ENCODE measurements at regions not wholly inside any gene's neighbourhood (a gene's known extent, or its start where the extent isn't known, plus 50 kb on each side); places are given as distances from the start of the nearest gene placed in this dataset.
"Not testable (repeated sequence)": the region's sequence is repeated elsewhere in the genome, so short reads cannot be mapped to it uniquely, and the experiment has no call there.

DNA sequence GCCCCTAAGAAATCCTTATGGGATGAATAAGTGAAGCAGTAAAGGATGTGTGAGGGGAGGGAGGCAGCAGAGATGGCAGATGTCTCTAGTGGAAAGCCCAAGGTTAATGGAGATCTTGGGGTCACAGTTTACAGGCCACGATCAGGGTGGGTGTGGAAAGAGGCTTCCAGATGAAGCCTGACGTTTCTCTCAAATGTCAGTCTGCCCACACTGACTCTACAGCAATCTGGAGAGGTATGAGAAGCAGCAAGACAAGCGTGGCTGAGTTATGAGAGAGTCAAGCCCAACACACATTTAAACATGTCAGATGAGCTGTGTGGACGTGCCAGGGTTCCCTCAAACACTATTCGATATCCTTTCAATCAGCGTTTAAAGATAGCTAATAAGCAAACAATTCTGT, 308.2 kb downstream of the BCL2L11 start:
- H3K9me3 ChIP-seq; H3K4me1 ChIP-seq; H3K36me3 ChIP-seq; intact Hi-C loops (cut with DNase I); H3K27ac ChIP-seq; H3K27me3 ChIP-seq; DNase-seq; H3K4me3 ChIP-seq: not testable (repeated sequence)
- WGBS, 2 donors = 78 to 85% methylated on average over 6 of the region's 6 CpGs

DNA sequence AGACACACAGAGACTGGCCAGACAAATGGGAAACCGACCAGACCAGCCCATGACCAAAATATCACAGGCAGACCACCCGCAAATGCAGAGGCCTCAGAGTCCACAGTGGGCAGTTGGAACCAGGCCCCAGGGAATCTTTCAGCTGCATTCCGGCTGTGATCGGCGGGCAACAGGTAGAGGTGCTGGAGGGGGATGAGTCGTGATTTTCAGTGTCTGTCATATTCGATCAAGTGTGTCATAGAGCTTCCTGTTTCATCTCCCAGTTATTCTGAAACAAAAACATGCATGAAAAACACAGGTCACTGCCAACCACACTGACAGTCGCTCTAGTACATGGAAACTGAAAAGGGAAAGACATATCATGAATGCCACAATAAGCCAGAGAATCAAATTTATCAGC, 308.6 kb downstream of the BCL2L11 start:
- H3K9me3 ChIP-seq; H3K36me3 ChIP-seq; DNase-seq; H3K4me3 ChIP-seq; H3K27ac ChIP-seq; H3K27me3 ChIP-seq; intact Hi-C loops (cut with DNase I); H3K4me1 ChIP-seq: not testable (repeated sequence)
- 66 to 94% methylated on average over 7 of the region's 8 CpGs for WGBS, 2 donors

DNA sequence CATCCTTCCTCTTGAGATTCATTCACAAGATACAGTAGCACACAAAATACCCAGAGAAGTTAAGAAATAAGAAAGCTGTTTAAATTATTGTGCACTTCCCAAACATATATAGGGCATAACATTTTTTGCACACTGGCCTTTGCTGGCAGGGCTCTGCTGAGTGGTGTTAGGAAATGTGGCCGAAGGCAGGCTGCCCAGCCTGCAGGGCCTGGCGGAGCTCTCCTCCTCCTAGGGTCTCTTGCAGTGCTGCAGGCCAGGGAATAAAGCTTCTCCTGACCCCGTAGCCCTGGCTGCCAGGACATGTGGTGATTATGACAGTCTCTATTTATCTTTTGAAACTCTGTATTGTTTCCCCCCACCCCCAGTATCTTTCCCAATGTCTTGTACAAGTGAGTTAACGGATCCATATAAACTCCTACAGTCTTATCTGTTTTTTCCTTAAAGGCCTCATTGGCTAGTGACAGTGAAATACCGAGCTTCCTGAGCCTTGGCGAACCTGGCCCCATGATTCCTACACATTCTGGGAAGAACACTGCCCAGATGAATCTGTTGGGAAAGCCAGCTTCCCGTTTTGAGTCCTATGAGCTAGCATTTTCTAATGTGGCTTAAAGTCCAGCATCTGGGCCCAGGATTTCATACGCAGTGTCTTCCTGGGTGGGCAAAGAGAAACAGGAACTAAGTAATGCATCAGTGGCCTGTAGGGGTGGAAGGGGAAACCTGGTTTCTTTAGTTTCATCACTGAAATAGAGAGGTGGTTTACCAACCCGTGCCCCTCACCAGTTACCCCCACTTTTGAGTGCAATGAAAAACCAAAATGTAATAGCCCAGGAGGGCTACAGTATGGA, 310.3 kb downstream of the BCL2L11 start:
- H3K9me3 ChIP-seq; DNase-seq; H3K27me3 ChIP-seq; intact Hi-C loops (cut with DNase I); H3K36me3 ChIP-seq; H3K4me1 ChIP-seq; H3K27ac ChIP-seq; H3K4me3 ChIP-seq: not testable (repeated sequence)
- WGBS, 2 donors = 78 to 91% methylated on average over 6 to 7 of the region's 9 CpGs

DNA sequence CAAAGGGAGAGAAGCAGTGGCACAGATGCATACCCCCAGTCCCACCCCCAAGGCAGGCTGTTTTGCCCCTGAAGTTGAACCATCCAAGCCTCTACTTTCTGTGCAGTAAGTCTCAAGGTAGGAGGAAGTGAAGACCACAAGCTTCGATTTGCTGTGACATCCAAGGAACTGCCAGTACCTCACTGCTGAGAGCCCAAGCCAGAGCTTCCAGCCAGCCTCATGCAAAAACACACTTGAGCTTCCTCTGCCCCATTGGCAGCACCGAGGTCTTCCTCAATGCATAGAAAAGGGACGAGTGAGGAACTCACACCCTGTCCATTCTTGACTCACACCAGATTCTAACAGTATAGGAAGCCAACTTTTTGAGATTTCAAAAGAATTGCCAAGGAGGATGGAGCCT, 311.7 kb downstream of the BCL2L11 start:
- H3K9me3 ChIP-seq; H3K36me3 ChIP-seq; H3K27ac ChIP-seq; H3K4me3 ChIP-seq; H3K27me3 ChIP-seq; DNase-seq; intact Hi-C loops (cut with DNase I); H3K4me1 ChIP-seq: not testable (repeated sequence)
- WGBS, 2 donors = 57 to 82% methylated on average over 3 of the region's 3 CpGs

DNA sequence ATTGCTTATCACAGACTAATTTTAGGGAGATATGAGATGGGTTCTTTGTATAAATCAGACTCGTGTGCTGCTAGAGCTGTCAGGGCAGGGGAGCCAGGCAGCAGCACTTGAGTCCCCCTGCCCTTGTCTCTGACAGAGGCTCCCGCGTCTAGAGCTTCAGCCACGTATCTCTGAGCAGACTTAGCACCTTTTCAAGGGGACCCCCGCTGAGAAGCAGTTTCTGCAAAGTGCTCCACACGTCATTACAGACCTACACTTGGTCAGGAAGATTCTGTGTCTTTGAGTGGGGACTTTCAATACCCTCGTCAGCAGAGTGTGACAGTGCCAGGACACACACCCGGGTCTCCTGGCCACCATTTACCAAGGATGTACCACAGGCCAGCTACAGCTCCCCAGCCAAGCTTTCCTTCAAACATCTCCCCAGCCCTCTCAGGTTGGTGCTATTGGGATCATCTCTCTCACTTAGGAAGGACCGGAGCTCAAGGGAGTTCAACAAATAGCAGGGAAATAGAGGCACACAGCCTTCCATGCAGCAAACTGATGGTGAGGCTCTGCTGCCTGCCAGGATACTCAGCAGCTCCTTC, 312.3 kb downstream of the BCL2L11 start:
- intact Hi-C loops (cut with DNase I); H3K4me3 ChIP-seq; H3K4me1 ChIP-seq; H3K27me3 ChIP-seq; H3K27ac ChIP-seq; DNase-seq; H3K9me3 ChIP-seq; H3K36me3 ChIP-seq: not testable (repeated sequence)
- 89 to 95% methylated on average over 3 of the region's 9 CpGs for WGBS, 2 donors

DNA sequence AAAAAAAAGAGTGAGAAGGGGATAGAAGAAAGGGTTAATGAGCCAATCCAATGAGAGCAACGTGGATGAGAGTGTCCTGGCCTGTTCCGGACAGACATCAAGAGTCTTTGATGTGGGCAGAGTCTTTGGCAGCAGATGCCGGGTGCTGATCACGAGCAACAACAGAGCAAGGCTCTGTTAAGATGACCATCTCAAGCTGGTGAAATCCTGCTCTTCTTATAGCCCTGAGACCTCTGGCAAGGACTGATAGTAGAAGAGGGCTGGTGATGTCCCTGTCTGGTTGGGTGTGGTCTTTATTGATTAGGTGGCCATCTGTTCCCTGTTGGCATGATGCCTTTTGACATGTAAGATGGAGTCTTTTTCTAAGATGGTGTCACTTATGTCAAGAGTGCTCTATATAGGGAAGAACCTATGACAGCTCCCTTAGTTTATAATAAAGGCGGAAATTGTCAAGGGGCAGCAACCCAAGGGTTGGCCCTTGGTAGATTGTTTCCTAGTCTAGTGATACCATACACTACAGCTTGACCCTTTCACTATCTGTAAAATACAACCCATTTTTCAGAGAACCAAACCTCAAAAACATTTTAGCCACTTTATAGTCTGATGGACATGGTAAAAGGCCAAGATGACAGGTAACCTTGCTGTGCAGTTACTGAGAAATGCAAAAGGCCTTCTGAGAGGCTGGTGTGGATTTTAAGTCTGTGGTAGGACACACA, 313.3 kb downstream of the BCL2L11 start:
- H3K4me1 ChIP-seq; intact Hi-C loops (cut with DNase I); H3K36me3 ChIP-seq; H3K27me3 ChIP-seq; H3K4me3 ChIP-seq; H3K27ac ChIP-seq; H3K9me3 ChIP-seq; DNase-seq: not testable (repeated sequence)
- WGBS, 2 donors = 71 to 81% methylated on average over 5 of the region's 5 CpGs

DNA sequence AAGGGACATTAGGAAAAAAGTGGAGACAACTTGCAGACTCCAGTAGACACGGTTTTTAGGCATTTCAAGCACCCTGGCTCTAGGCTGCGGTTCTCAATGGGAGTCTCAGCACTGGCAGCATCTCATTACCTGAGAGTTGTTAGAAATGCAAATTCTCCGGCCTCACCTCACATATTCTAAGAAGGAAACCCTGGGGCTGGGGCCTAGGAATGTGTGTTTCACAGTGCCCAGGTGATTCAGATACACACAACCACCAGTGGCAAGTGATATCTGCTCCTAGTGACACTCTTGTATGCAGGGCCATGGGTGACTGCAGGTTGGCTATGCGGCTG, 313.9 kb downstream of the BCL2L11 start:
- 95 to 97% methylated on average over 3 of the region's 4 CpGs for WGBS, 2 donors

DNA sequence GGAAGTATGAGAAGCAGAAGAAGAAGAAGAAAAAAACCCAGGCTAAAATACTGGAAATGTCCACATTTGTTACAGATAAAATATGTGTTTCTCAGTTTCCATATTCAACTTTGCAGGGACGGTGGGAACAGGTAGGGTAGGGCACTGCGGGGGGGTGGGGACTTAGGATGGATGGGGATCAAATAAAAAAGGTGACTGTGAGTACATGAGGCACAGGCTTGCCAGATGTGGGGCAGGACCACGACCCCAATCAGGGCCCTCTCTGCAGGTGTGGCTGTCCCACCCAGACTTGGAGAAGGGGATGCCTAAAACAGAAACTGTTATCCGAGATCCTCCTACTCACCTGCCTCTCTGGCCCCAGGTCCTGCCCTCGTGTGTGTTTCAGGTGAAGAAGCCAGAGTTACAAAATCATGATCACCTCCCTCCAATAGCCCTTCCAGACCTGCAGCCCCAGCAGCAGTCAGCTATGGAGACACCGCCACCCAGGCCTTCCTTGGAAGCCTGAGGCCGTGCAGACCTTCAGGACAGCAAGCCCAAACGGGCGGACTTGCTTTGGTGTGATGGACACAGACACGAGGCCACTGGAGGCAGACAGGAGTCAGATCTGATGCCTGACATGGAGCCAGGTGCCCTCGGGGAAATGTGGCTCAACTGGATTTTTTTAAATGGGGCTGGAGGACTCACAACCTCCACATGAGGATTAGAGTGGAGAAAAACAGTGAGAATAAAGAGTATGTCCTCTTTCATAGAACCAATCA, 315.0 kb downstream of the BCL2L11 start:
- 66 to 68% methylated on average over 4 of the region's 11 CpGs for WGBS, 2 donors
- H3K36me3 ChIP-seq; DNase-seq; H3K4me1 ChIP-seq; H3K27ac ChIP-seq; H3K4me3 ChIP-seq; intact Hi-C loops (cut with DNase I); H3K27me3 ChIP-seq; H3K9me3 ChIP-seq: not testable (repeated sequence)

More for the DNA sequence above, 313.9 kb downstream of the BCL2L11 start:
- H3K9me3 ChIP-seq; H3K27me3 ChIP-seq; DNase-seq; H3K4me3 ChIP-seq; H3K4me1 ChIP-seq; H3K36me3 ChIP-seq; intact Hi-C loops (cut with DNase I); H3K27ac ChIP-seq: not testable (repeated sequence)

DNA sequence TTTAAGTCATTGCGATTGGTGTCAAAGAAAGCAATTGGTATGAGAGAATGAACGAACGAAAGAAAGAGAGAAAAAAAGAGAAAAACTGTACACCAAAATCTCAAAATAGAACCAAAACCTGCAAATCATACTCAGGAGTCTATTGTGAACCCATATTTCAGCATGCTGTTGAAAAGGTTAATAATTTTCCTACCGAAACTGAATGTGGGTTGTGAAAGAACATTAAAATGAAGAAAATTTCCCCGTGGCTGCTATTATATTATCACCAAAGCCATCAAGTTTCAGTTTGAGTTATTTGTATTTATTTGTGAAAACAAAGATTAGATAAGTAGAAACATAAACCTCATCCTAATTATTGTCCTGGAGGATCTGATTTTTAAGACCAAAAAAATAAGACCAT, 315.7 kb downstream of the BCL2L11 start:
- DNase-seq; H3K4me3 ChIP-seq; H3K9me3 ChIP-seq; H3K27me3 ChIP-seq; H3K36me3 ChIP-seq; H3K4me1 ChIP-seq; intact Hi-C loops (cut with DNase I); H3K27ac ChIP-seq: not testable (repeated sequence)
- 7 to 30% methylated on average over 2 of the region's 5 CpGs for WGBS, 2 donors

DNA sequence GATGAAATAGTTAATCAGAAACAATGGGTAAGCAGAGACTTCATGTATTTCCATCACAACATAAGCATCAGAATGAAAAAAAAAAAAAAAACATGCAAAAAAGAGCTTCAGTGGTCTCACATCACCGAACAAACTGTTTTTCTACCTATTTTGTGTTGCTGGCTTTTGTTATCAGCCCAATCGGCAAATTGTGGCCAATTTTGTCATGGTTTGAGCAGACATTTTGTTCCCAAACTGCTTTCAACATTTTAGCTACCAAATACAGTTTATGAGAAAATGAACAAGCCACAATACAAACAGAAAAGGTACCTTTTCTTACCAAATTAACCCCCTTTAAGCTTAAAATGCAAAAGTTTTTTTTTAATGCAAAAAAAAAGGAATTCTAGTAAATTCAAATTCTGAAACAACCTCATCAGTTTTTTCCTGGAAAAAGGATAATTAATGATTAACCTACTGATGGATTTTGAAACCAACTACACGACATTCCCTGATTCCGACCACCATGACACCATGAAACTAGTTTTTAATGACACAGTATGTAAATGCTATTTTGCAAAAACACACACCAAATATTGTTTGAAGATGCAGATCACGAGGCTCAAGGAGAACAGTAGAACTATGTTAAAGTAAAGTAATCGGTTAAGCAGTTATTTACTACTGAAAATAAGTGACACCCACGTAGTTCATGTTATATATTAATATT, 316.7 kb downstream of the BCL2L11 start:
- H3K27ac ChIP-seq; DNase-seq; H3K9me3 ChIP-seq; H3K4me1 ChIP-seq; H3K27me3 ChIP-seq; H3K36me3 ChIP-seq; intact Hi-C loops (cut with DNase I); H3K4me3 ChIP-seq: not testable (repeated sequence)
- WGBS, 2 donors = 66 to 75% methylated on average over 4 of the region's 7 CpGs

DNA sequence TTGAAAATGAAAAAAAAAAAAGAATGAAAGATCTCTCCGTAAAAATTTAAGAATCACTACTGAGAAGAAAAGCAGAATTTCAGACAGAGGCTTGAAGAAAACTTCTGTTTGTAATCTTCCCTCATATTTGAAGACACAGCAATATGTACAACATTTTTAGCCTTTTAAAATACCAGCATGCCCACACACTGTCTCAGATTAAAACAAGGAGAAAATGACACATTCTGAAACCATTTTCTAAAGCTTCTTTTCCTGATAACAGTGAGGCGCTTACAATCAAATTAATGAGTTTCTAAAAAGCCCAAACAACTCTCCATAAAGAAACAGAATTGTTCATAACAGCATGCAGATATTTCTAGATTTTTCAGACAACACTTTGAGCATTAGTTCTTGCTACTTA, 317.4 kb downstream of the BCL2L11 start:
- H3K27ac ChIP-seq; DNase-seq; H3K4me3 ChIP-seq; intact Hi-C loops (cut with DNase I); H3K27me3 ChIP-seq; H3K4me1 ChIP-seq; H3K9me3 ChIP-seq; H3K36me3 ChIP-seq: not testable (repeated sequence)
- WGBS, 2 donors = 78 to 87% methylated on average over 2 of the region's 2 CpGs

DNA sequence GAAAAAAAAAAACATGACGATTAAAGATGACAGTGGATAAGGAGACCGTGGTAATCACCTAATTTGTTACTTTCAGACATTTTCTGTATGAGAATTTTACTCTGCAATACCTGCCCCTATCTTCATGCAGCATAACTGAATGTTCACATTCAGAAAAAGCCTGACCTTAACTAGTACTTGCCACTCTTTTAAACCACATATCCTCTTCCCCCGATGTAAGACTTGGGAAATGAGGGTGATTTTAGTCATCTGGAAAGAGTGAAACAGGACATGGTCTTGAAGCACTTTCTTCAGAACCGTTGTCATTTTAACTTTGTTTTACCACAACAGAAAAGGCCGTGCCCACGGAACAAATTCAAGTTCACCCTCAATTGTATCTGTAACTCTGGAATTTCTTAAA, 318.5 kb downstream of the BCL2L11 start:
- H3K27ac ChIP-seq; DNase-seq; H3K4me1 ChIP-seq; H3K27me3 ChIP-seq; H3K36me3 ChIP-seq; H3K4me3 ChIP-seq; intact Hi-C loops (cut with DNase I); H3K9me3 ChIP-seq: not testable (repeated sequence)
- WGBS, 2 donors = 72 to 85% methylated on average over 2 of the region's 6 CpGs

Measured in sigmoid colon (tissue), 6 donors.